Adrenal gland (tissue), 9 donors: ENCODE measurements at regions not wholly inside any gene's neighbourhood (a gene's known extent, or its start where the extent isn't known, plus 50 kb on each side); places are given as distances from the start of the nearest gene placed in this dataset.
"Not testable (repeated sequence)": the region's sequence is repeated elsewhere in the genome, so short reads cannot be mapped to it uniquely, and the experiment has no call there.

Experiments
- DNase-seq, 7 donors: peaks; one replicate each; pipeline ENCODE4 v3.0.0-alpha.2; 2019 to 2020
- H3K27ac ChIP-seq, 5 donors: fragments of 200-600 bp; sonication (generic) in 4 of 5; 1 replicate in 3 of 5; 2 replicates in 2 of 5; pipeline versions ENCODE4 v1.5.1 to v1.8.0; 2016 to 2020; ENCODE audit warnings: mild to moderate bottlenecking in 1 of 5
- H3K27me3 ChIP-seq: fragments of 200-600 bp; 2 replicates; pipeline ENCODE4 v1.8.0; 2021
- H3K36me3 ChIP-seq, 2 donors: fragments of 200-600 bp; replicated peaks in 1 of 2; 1 replicate in 1 of 2; 2 replicates in 1 of 2; pipeline versions ENCODE4 v1.5.1 to v1.8.0; 2018 to 2022
- H3K4me1 ChIP-seq, 2 donors: fragments of 200-600 bp; replicated peaks in 1 of 2; 1 replicate in 1 of 2; 2 replicates in 1 of 2; pipeline versions ENCODE4 v1.5.1 to v1.8.0; 2018 to 2021
- H3K4me3 ChIP-seq, 4 donors: fragments of 200-600 bp; sonication (generic) in 3 of 4; one replicate each; pipeline ENCODE4 v1.5.1; 2016 to 2018
- H3K9me3 ChIP-seq, 3 donors: fragments of 200-600 bp; sonication (generic) in 1 of 3; replicated peaks in 1 of 3; 1 replicate in 2 of 3; 2 replicates in 1 of 3; pipeline versions ENCODE4 v1.5.1 to v1.8.0; 2016 to 2021
- POLR2A ChIP-seq, 2 donors: fragments of 450-650 bp; IDR thresholded peaks; one replicate each; pipeline ENCODE4 v1.6.1; 2017; ENCODE audit warnings: antibody characterized with exemption in 2 of 2, mild to moderate bottlenecking in 2 of 2, moderate library complexity in 1 of 2
- WGBS, 4 donors: extraction: QIAGEN DNeasy Blood & Tissue Kit in 2 of 4; methylation state at CpG; one replicate each; pipeline versions ENCODE4 v1.1.5 to v1.1.7; 2013 to 2017; 5-methylcytosine and 5-hydroxymethylcytosine counted together
- intact Hi-C, 2 donors: fragments of 100-400 bp; cut with DNase I; formaldehyde crosslinking; loops; one replicate each; pipeline versions ENCODE4 v1.14.1 to v1.15.0; 2022 to 2023
- TF ChIP-seq, protein P1 (sequence below), 6 experiments: fragments of 450-650 bp in 4 of 6; fragments of 200-600 bp in 2 of 6; sonication (generic) in 1 of 6; IDR thresholded peaks; 1 replicate in 5 of 6; 2 replicates in 1 of 6; pipeline versions ENCODE4 v1.5.1 to v1.8.0; 2016 to 2021; ENCODE audit warnings: antibody characterized with exemption in 6 of 6, mild to moderate bottlenecking in 2 of 6, moderate library complexity in 1 of 6
- donor health status: healthy with polysubstance abuse.
- donor health status: Bipolar disorder and iron deficiency.
- donor health status: DM: yes; HTN: yes; CAD: no.
- donor health status: DM: no; HTN: no; CAD: no.
- donor health status: DM: no; HTN: no; CAD: no.

DNA sequence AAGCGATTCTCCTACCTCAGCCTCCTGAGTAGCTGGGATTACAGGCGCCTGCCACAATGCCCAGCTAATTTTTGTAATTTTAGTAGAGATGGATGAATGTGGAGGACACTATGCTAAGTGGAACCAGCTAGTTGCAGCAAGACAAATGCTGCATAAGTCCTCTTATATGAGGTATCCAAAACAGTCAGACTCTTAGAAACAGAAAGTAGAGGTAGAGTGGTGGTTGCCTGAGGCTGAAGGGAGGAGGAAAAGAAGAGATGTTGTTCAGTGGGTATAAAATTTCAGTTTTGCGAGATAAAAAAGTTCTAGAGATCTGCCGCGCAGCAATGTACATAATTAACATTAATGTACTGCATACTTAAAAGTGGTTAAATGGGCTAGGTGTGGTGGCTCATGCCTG lies 145.3 kb upstream of the SPRED2 start:
- DNase-seq, result no peak
- WGBS, 4 donors, result 91 to 95% (median 93%) methylated on average over 5 of the region's 5 CpGs
- intact Hi-C loops, result loop anchor here in 1 of 2 donors (10.0 kb wide), 1 partner anchor 663 kb away; no protein-coding TSS in a partner anchor

DNA sequence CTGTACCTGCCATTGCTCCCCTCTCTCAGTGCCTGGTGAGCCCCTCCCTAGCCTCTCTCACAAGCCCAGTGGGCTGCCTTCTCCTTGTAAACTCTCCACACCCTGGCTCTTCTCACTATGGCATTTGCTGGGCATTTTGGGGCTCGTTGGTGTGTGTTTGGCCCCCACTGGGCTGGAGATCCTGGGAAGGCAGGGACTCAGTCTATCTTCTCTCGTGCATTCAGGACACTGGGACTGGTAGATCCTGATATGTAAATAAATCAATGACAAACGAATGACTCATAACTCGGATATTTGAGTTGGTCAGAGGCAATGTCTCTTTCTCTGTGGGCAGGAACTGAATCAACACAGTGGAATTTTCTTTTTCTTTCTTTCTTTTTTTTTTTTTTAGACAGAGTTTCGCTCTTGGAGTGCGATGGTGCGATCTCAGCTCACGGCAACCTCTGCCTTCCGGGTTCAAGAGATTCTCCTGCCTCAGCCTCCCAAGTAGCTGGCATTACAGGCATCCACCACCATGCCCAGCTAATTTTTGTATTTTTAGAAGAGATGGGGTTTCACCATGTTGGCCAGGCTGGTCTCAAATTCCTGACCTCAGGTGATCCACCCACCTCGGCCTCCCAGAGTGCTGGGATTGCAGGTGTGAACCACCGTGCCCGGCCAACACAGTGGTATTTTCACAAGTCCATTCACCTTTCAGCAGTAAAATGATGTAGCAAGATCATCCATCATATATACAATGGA lies 144.6 kb upstream of the SPRED2 start:
- peak overlapping the region in 1 of 5 donors; percentile 43 for H3K27ac ChIP-seq
- no peaks in the 10 kb centered on the region for H3K27me3 ChIP-seq
- WGBS, 4 donors, result 38 to 41% (median 40%) methylated on average over 10 to 12 of the region's 12 CpGs
- H3K36me3 ChIP-seq, result no peaks in the 10 kb centered on the region
- H3K4me1 ChIP-seq, result no peaks in the 10 kb centered on the region
- TF ChIP-seq POLR2A (IDR thresholded peaks at IDR 0.05), result peak in 1 of 2 donors; percentile 52
- TF ChIP-seq, protein P1, sequence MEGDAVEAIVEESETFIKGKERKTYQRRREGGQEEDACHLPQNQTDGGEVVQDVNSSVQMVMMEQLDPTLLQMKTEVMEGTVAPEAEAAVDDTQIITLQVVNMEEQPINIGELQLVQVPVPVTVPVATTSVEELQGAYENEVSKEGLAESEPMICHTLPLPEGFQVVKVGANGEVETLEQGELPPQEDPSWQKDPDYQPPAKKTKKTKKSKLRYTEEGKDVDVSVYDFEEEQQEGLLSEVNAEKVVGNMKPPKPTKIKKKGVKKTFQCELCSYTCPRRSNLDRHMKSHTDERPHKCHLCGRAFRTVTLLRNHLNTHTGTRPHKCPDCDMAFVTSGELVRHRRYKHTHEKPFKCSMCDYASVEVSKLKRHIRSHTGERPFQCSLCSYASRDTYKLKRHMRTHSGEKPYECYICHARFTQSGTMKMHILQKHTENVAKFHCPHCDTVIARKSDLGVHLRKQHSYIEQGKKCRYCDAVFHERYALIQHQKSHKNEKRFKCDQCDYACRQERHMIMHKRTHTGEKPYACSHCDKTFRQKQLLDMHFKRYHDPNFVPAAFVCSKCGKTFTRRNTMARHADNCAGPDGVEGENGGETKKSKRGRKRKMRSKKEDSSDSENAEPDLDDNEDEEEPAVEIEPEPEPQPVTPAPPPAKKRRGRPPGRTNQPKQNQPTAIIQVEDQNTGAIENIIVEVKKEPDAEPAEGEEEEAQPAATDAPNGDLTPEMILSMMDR (IDR thresholded peaks at IDR 0.05), result no peak
- intact Hi-C loops, result loop anchor here in 1 of 2 donors (10.0 kb wide), 1 partner anchor 662 kb away; no protein-coding TSS in a partner anchor
- H3K9me3 ChIP-seq, result no peaks in the 10 kb centered on the region
- DNase-seq, result peak in 2 of 7 donors; percentile 10 to 31
- H3K4me3 ChIP-seq, result no peak overlapping the region

More for the DNA sequence above, 145.3 kb upstream of the SPRED2 start:
- no peak overlapping the region for H3K27ac ChIP-seq
- no peak overlapping the region for H3K4me3 ChIP-seq
- no peaks in the 10 kb centered on the region for H3K4me1 ChIP-seq
- H3K36me3 ChIP-seq, result no peaks in the 10 kb centered on the region
- H3K27me3 ChIP-seq, result no peaks in the 10 kb centered on the region
- H3K9me3 ChIP-seq, result no peaks in the 10 kb centered on the region
- TF ChIP-seq, protein P1 (IDR thresholded peaks at IDR 0.05), result no peak

DNA sequence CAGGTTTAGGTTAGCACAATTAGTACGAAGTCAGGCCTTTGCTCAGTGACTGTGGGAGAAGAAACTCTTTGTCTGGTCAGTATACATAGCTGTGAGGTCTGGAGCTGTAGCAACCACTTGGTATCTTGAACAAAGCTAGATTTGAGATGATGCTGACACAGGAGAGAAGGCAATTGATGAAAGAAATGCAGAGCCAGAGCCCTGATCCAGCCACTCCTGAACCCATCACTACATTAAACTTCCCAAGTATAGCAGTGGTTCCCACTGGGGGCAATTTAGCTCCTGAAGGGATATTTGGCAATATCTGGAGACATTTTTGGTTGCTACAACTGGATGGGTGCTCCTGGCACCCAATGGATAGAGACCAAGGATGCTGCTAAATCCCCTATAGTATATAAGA lies 143.9 kb upstream of the SPRED2 start:
- Histone ChIP-seq H3K4me3 (no peak overlapping the region), H3K27ac (no peak overlapping the region), H3K36me3 (no peaks in the 10 kb centered on the region), H3K27me3 (no peaks in the 10 kb centered on the region), H3K4me1 (no peaks in the 10 kb centered on the region), H3K9me3 (no peaks in the 10 kb centered on the region)
- DNase-seq, result no peak
- no peak for TF ChIP-seq POLR2A (IDR thresholded peaks at IDR 0.05)
- TF ChIP-seq, protein P1 (IDR thresholded peaks at IDR 0.05), result no peak
- intact Hi-C loops, result loop anchor here in 1 of 2 donors (10.0 kb wide), 1 partner anchor 661 kb away; no protein-coding TSS in a partner anchor
- 82 to 96% (median 89%) methylated on average over 1 of the region's 1 CpG for WGBS, 4 donors

DNA sequence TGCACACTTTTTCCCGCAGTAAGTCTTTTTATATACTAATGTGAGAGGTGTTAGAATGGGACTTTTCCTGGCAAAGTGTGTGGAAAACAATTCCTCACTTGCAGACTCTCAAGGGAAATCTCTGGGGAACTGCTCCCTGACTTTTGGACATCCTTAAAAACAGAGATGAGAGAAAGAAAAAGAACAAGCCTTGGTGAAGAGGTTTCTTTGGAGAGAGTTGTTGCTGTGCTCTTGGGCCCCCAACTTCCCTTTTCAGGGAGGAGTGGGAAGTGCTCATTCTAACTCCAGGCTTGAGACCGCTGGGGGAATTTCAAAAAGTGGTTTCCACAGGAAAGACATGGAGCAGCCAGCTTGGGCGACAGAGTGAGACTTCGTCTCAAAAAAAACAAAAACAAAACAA lies 142.6 kb upstream of the SPRED2 start:
- WGBS, 4 donors, result 46 to 60% (median 52%) methylated on average over 4 of the region's 4 CpGs
- Histone ChIP-seq H3K4me1 (no peaks in the 10 kb centered on the region), H3K9me3 (no peaks in the 10 kb centered on the region), H3K36me3 (no peaks in the 10 kb centered on the region), H3K27me3 (no peaks in the 10 kb centered on the region), H3K27ac (peak overlapping the region in 1 of 5 donors; percentile 10), H3K4me3 (no peak overlapping the region)
- intact Hi-C loops, result loop anchor here in 1 of 2 donors (10.0 kb wide), 1 partner anchor 660 kb away; no protein-coding TSS in a partner anchor
- no peak for DNase-seq
- TF ChIP-seq, protein P1 (IDR thresholded peaks at IDR 0.05), result no peak
- TF ChIP-seq POLR2A (IDR thresholded peaks at IDR 0.05), result no peak

DNA sequence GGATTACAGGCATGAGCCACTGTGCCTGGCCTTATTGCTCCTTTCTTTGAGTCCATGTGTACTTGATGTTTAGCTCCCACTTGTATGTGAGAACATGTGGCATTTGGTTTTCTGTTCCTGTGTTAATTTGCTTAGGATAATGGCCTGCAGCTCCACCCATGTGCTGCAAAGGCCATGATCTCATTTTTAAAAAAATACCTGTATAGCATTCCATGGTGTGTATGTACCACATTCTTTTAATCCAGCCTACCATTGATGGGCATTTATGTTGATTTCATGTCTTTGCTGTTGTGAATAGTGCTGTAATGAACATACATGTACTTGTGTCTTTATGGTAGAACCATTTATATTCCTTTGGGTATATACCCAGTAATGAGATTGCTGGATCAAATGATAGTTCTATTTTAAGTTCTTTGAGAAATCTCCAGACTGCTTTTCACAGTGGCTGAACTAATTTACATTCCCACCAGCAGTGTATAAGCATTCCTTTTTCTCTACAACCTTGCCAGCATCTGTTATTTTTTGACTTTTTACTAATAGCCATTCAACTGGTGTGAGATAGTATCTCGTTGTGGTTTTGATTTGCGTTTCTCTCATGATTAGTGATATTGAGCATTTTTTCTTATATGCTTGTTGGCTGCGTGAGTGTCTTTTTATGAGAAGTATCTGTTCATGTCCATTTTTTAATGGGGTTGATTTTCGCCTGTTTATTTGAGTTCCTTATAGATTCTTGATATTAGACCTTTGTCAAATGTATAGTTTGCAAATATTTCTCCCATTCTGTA lies 136.4 kb upstream of the SPRED2 start:
- H3K36me3 ChIP-seq, H3K4me1 ChIP-seq, DNase-seq, H3K4me3 ChIP-seq, H3K27me3 ChIP-seq, intact Hi-C loops, H3K9me3 ChIP-seq, H3K27ac ChIP-seq: not testable (repeated sequence)
- 83 to 88% (median 86%) methylated on average over 4 of the region's 4 CpGs for WGBS, 4 donors
